Hepatocyte (in vitro differentiated cells): ENCODE measurements at regions not wholly inside any gene's neighbourhood (a gene's known extent, or its start where the extent isn't known, plus 50 kb on each side); places are given as distances from the start of the nearest gene placed in this dataset.

Experiments used
- DNase-seq: peaks from one replicate; pipeline ENCODE4 v3.0.0-alpha.2; 2016; ENCODE audit warnings: low spot score
- H2AFZ ChIP-seq: fragments of 200-600 bp; sonication (generic); 2 replicates; pipeline ENCODE4 v1.6.0; 2016; ENCODE audit warnings: antibody characterized with exemption, mild to moderate bottlenecking
- H3K27ac ChIP-seq: fragments of 200-600 bp; sonication (generic); 2 replicates; pipeline ENCODE4 v1.5.1; 2016; ENCODE audit warnings: mild to moderate bottlenecking
- H3K27me3 ChIP-seq: fragments of 200-600 bp; sonication (generic); 2 replicates; pipeline ENCODE4 v1.6.1; 2016
- H3K36me3 ChIP-seq: fragments of 200-600 bp; sonication (generic); replicated peaks from 2 replicates; pipeline ENCODE4 v1.5.1; 2016; ENCODE audit warnings: low read depth; ENCODE audit not compliant: insufficient read depth
- H3K4me1 ChIP-seq: fragments of 200-600 bp; sonication (generic); 2 replicates; pipeline ENCODE4 v1.5.1; 2016; ENCODE audit warnings: mild to moderate bottlenecking, moderate library complexity; ENCODE audit not compliant: insufficient read depth
- H3K4me2 ChIP-seq: fragments of 200-600 bp; sonication (generic); 2 replicates; pipeline ENCODE4 v1.6.0; 2016
- H3K4me3 ChIP-seq: fragments of 200-600 bp; sonication (generic); 2 replicates; pipeline ENCODE4 v1.5.1; 2016; ENCODE audit warnings: mild to moderate bottlenecking
- H3K79me2 ChIP-seq: fragments of 200-600 bp; sonication (generic); 2 replicates; pipeline ENCODE4 v1.6.0; 2017; ENCODE audit warnings: mild to moderate bottlenecking
- H3K9me2 ChIP-seq: fragments of 200-600 bp; sonication (generic); replicated peaks from 2 replicates; pipeline ENCODE4 v1.6.0; 2017; ENCODE audit warnings: mild to moderate bottlenecking; ENCODE audit not compliant: insufficient read depth
- H3K9me3 ChIP-seq: fragments of 200-600 bp; sonication (generic); 2 replicates; pipeline ENCODE4 v1.5.1; 2016; ENCODE audit warnings: low read depth, mild to moderate bottlenecking
- H4K20me1 ChIP-seq: fragments of 200-600 bp; sonication (generic); 2 replicates; pipeline ENCODE4 v1.6.0; 2016; ENCODE audit warnings: mild to moderate bottlenecking; ENCODE audit not compliant: insufficient read depth, poor library complexity, severe bottlenecking
- CTCF ChIP-seq: fragments of 200-600 bp; sonication (generic); IDR thresholded peaks from 2 replicates; pipeline ENCODE4 v1.5.1; 2016; ENCODE audit warnings: antibody characterized with exemption, mild to moderate bottlenecking; ENCODE audit not compliant: poor library complexity
- EZH2 ChIP-seq: fragments of 200-600 bp; sonication (generic); IDR thresholded peaks from 2 replicates; pipeline ENCODE4 v1.6.1; 2016; ENCODE audit warnings: antibody characterized with exemption, mild to moderate bottlenecking, borderline replicate concordance
- EZH2phosphoT487 ChIP-seq: fragments of 200-600 bp; sonication (generic); IDR thresholded peaks from one replicate; pipeline ENCODE4 v1.6.1; 2018; ENCODE audit warnings: antibody characterized with exemption, mild to moderate bottlenecking, low read depth, moderate library complexity; ENCODE audit not compliant: unreplicated experiment, severe bottlenecking
- WGBS: methylation state at CpG from one replicate; pipeline ENCODE4 v1.1.6; 2016; ENCODE audit warnings: low lambda C conversion rate; ENCODE audit errors: missing lambda C conversion rate; 5-methylcytosine and 5-hydroxymethylcytosine counted together

GRCh38 chr2:234414596-234414995, 82.3 kb downstream of the ARL4C start:
- Histone ChIP-seq H2AFZ (no peak overlapping the region), H3K79me2 (no peaks in the 10 kb centered on the region), H3K4me3 (no peak overlapping the region), H3K4me1 (no peaks in the 10 kb centered on the region), H3K9me3 (no peaks in the 10 kb centered on the region), H3K27me3 (no peaks in the 10 kb centered on the region), H4K20me1 (no peaks in the 10 kb centered on the region), H3K9me2 (no peaks in the 10 kb centered on the region), H3K36me3 (no peaks in the 10 kb centered on the region), H3K27ac (no peak overlapping the region), H3K4me2 (no peak overlapping the region)
- TF ChIP-seq EZH2phosphoT487, result no peak
- TF ChIP-seq EZH2, result no peak
- TF ChIP-seq CTCF, result no peak
- 89% methylated on average over 6 of the region's 6 CpGs for WGBS
- no peak for DNase-seq

- no peaks in the 10 kb centered on the region for H3K9me3 ChIP-seq
- no peaks in the 10 kb centered on the region for H3K36me3 ChIP-seq
- no peaks in the 10 kb centered on the region for H3K4me1 ChIP-seq
- no peak overlapping the region for H3K4me3 ChIP-seq
- H4K20me1 ChIP-seq, result no peaks in the 10 kb centered on the region
- H3K27ac ChIP-seq, result no peak overlapping the region
- no peak overlapping the region for H3K4me2 ChIP-seq
- TF ChIP-seq CTCF, result no peak
- TF ChIP-seq EZH2phosphoT487, result no peak
- no peak for TF ChIP-seq EZH2
- no peaks in the 10 kb centered on the region for H3K79me2 ChIP-seq
- H2AFZ ChIP-seq, result no peak overlapping the region
- H3K9me2 ChIP-seq, result no peaks in the 10 kb centered on the region
- DNase-seq, result no peak
- no peaks in the 10 kb centered on the region for H3K27me3 ChIP-seq
- 62% methylated on average over 7 of the region's 7 CpGs for WGBS
These were observed 84.2 kb downstream of the ARL4C start for GRCh38 chr2:234412726-234413125.

GRCh38 chr2:234411793-234412192, 85.1 kb downstream of the ARL4C start:
- TF ChIP-seq EZH2phosphoT487, result no peak
- TF ChIP-seq EZH2, result no peak
- TF ChIP-seq CTCF, result no peak
- no peaks in the 10 kb centered on the region for H3K36me3 ChIP-seq
- no peaks in the 10 kb centered on the region for H4K20me1 ChIP-seq
- H3K27ac ChIP-seq, result no peak overlapping the region
- no peaks in the 10 kb centered on the region for H3K9me2 ChIP-seq
- no peak overlapping the region for H3K4me3 ChIP-seq
- H3K4me1 ChIP-seq, result no peaks in the 10 kb centered on the region
- WGBS, result 93% methylated on average over 4 of the region's 4 CpGs
- DNase-seq, result no peak
- no peaks in the 10 kb centered on the region for H3K79me2 ChIP-seq
- no peak overlapping the region for H2AFZ ChIP-seq
- no peaks in the 10 kb centered on the region for H3K27me3 ChIP-seq
- H3K9me3 ChIP-seq, result no peaks in the 10 kb centered on the region
- H3K4me2 ChIP-seq, result no peak overlapping the region

GRCh38 chr2:234410526-234410925, 86.4 kb downstream of the ARL4C start:
- H3K4me1 ChIP-seq, result no peaks in the 10 kb centered on the region
- no peaks in the 10 kb centered on the region for H3K9me3 ChIP-seq
- H3K27me3 ChIP-seq, result no peaks in the 10 kb centered on the region
- no peak overlapping the region for H3K4me3 ChIP-seq
- H3K79me2 ChIP-seq, result no peaks in the 10 kb centered on the region
- TF ChIP-seq EZH2, result no peak
- no peak for TF ChIP-seq EZH2phosphoT487
- no peak for TF ChIP-seq CTCF
- no peaks in the 10 kb centered on the region for H3K36me3 ChIP-seq
- H3K4me2 ChIP-seq, result no peak overlapping the region
- WGBS, result 45% methylated on average over 5 of the region's 5 CpGs
- DNase-seq, result no peak
- no peak overlapping the region for H2AFZ ChIP-seq
- H3K27ac ChIP-seq, result no peak overlapping the region
- H3K9me2 ChIP-seq, result no peaks in the 10 kb centered on the region
- no peaks in the 10 kb centered on the region for H4K20me1 ChIP-seq
